Neuronal stem cell (in vitro differentiated cells): ENCODE measurements at regions not wholly inside any gene's neighbourhood (a gene's known extent, or its start where the extent isn't known, plus 50 kb on each side); places are given as distances from the start of the nearest gene placed in this dataset.

Source experiments
- DNase-seq: peaks from one replicate; pipeline ENCODE4 v3.0.0-alpha.2; 2013; ENCODE audit warnings: low spot score
- H2AFZ ChIP-seq: one replicate; pipeline ENCODE4 v1.6.1; 2013; ENCODE audit warnings: mild to moderate bottlenecking, low read length, inconsistent platforms
- H2AK5ac ChIP-seq: 2 replicates; pipeline ENCODE4 v1.6.1; 2013; ENCODE audit warnings: low read depth, mild to moderate bottlenecking, inconsistent platforms, low read length, moderate library complexity, mixed read lengths
- H2BK120ac ChIP-seq: 2 replicates; pipeline ENCODE4 v1.6.1; 2013; ENCODE audit warnings: low read depth, mild to moderate bottlenecking, inconsistent platforms, low read length, moderate library complexity, mixed read lengths
- H2BK12ac ChIP-seq: one replicate; pipeline ENCODE4 v1.6.1; 2013; ENCODE audit warnings: low read length, inconsistent platforms
- H2BK15ac ChIP-seq: 2 replicates; pipeline ENCODE4 v1.6.1; 2013; ENCODE audit warnings: mild to moderate bottlenecking, low read length, inconsistent platforms, mixed read lengths
- H2BK5ac ChIP-seq: one replicate; pipeline ENCODE4 v1.6.1; 2013; ENCODE audit warnings: inconsistent platforms, mild to moderate bottlenecking, low read length, moderate library complexity
- H3K14ac ChIP-seq: one replicate; pipeline ENCODE4 v1.6.1; 2013; ENCODE audit warnings: low read length, inconsistent platforms
- H3K18ac ChIP-seq: 2 replicates; pipeline ENCODE4 v1.6.1; 2013; ENCODE audit warnings: low read length, inconsistent platforms
- H3K23ac ChIP-seq: 2 replicates; pipeline ENCODE4 v1.6.1; 2013; ENCODE audit warnings: low read depth, mild to moderate bottlenecking, mixed read lengths, low read length, inconsistent platforms; ENCODE audit not compliant: poor library complexity
- H3K27ac ChIP-seq: replicated peaks from 3 replicates; pipeline ENCODE4 v1.5.1; 2013; ENCODE audit warnings: low read length, inconsistent platforms
- H3K27me3 ChIP-seq, 3 experiments: 2 replicates each; pipeline ENCODE4 v1.6.1; 2013; ENCODE audit warnings: low read length in 3 of 3, mild to moderate bottlenecking in 2 of 3, inconsistent platforms in 1 of 3, low read depth in 1 of 3, mixed read lengths in 1 of 3, moderate library complexity in 1 of 3; ENCODE audit not compliant: control insufficient read depth in 3 of 3, insufficient read depth in 3 of 3
- H3K36me3 ChIP-seq, 2 donors: replicated peaks in 1 of 2; 2 replicates each; pipeline ENCODE4 v1.6.1; 2013; ENCODE audit warnings: low read length in 2 of 2; ENCODE audit not compliant: control insufficient read depth in 2 of 2, insufficient read depth in 2 of 2
- H3K4ac ChIP-seq: 2 replicates; pipeline ENCODE4 v1.6.1; 2013; ENCODE audit warnings: inconsistent platforms, mild to moderate bottlenecking, low read length, moderate library complexity
- H3K4me1 ChIP-seq, 2 donors: 1 replicate in 1 of 2; 2 replicates in 1 of 2; pipeline ENCODE4 v1.6.1; 2013; ENCODE audit warnings: low read length in 2 of 2, low read depth in 1 of 2; ENCODE audit not compliant: control insufficient read depth in 2 of 2, insufficient read depth in 1 of 2
- H3K4me2 ChIP-seq: one replicate; pipeline ENCODE4 v1.6.1; 2013; ENCODE audit warnings: mild to moderate bottlenecking, low read length, inconsistent platforms; ENCODE audit not compliant: insufficient read depth, poor library complexity, severe bottlenecking
- H3K4me3 ChIP-seq, 2 donors: 2 replicates each; pipeline ENCODE4 v1.5.1; 2013; ENCODE audit warnings: low read length in 2 of 2, mild to moderate bottlenecking in 2 of 2, inconsistent platforms in 1 of 2, moderate library complexity in 1 of 2
- H3K79me1 ChIP-seq: one replicate; pipeline ENCODE4 v1.6.1; 2013; ENCODE audit warnings: low read depth, mild to moderate bottlenecking, inconsistent platforms, low read length, moderate library complexity
- H3K9ac ChIP-seq: one replicate; pipeline ENCODE4 v1.6.1; 2013; ENCODE audit warnings: mild to moderate bottlenecking, low read depth, low read length, inconsistent platforms; ENCODE audit not compliant: poor library complexity
- H3K9me3 ChIP-seq, 2 donors: replicated peaks in 1 of 2; 2 replicates each; pipeline versions ENCODE3 to v1.6.1; 2013; ENCODE audit warnings: low read length in 2 of 2, mild to moderate bottlenecking in 2 of 2, inconsistent platforms in 1 of 2, low read depth in 1 of 2, mixed read lengths in 1 of 2, moderate library complexity in 1 of 2; ENCODE audit not compliant: control insufficient read depth in 2 of 2, insufficient read depth in 1 of 2
- H4K8ac ChIP-seq: one replicate; pipeline ENCODE4 v1.6.1; 2013; ENCODE audit warnings: low read depth, mild to moderate bottlenecking, inconsistent platforms, low read length, moderate library complexity
- H4K91ac ChIP-seq: one replicate; pipeline ENCODE4 v1.6.1; 2013; ENCODE audit warnings: low read length, low read depth, mild to moderate bottlenecking, inconsistent platforms; ENCODE audit not compliant: poor library complexity
- WGBS, 2 donors: extraction: QIAGEN DNeasy Blood & Tissue Kit; methylation state at CpG; one replicate each; pipeline ENCODE4 v1.1.7; 2013; ENCODE audit warnings: missing lambda C conversion rate in 2 of 2, mixed read lengths in 1 of 2; ENCODE audit not compliant: insufficient read length in 2 of 2, insufficient replicate concordance in 1 of 2; ENCODE audit errors: extremely low coverage in 2 of 2; 5-methylcytosine and 5-hydroxymethylcytosine counted together

DNA sequence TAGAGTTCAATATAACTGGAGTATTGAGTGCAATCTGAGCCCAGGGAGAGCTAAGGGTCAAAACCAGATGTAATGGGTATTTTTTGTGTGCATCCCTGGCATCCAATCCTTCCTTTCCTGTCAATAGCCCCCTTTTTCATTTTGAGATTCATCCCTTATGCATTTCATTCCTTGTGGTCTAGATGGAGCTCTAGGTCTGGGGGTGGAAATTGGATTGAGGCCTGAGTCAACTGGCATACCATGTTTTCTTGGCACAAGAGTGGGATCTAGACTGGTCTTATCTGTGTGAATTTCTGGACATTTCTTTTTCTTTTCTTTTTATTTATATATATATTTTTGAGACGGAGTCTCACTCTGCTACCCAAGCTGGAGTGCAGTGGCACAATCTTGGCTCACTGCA, 67.3 kb upstream of the RAB3GAP2 start:
- no peak overlapping the region for H3K18ac ChIP-seq
- H3K14ac ChIP-seq = no peak overlapping the region
- no peak overlapping the region for H4K91ac ChIP-seq
- H3K4ac ChIP-seq = no peak overlapping the region
- H2BK15ac ChIP-seq = no peak overlapping the region
- H3K4me3 ChIP-seq = no peak overlapping the region
- H2BK12ac ChIP-seq = no peak overlapping the region
- no peak for DNase-seq
- H3K4me1 ChIP-seq = peaks cover 0 to 4% of the 10 kb centered on the region in 2 donors
- no peak overlapping the region for H2AFZ ChIP-seq
- H3K9ac ChIP-seq = no peak overlapping the region
- H3K4me2 ChIP-seq = no peak overlapping the region
- no peak overlapping the region for H2BK120ac ChIP-seq
- H2AK5ac ChIP-seq = no peak overlapping the region
- no peaks in the 10 kb centered on the region for H3K27me3 ChIP-seq
- WGBS, 2 donors = no CpG with 5 or more reads among the region's 1 CpG
- no peaks in the 10 kb centered on the region for H3K36me3 ChIP-seq
- H3K79me1 ChIP-seq = no peaks in the 10 kb centered on the region
- H4K8ac ChIP-seq = no peak overlapping the region
- no peak overlapping the region for H3K27ac ChIP-seq
- no peaks in the 10 kb centered on the region for H3K9me3 ChIP-seq
- H3K23ac ChIP-seq = no peak overlapping the region
- no peak overlapping the region for H2BK5ac ChIP-seq

DNA sequence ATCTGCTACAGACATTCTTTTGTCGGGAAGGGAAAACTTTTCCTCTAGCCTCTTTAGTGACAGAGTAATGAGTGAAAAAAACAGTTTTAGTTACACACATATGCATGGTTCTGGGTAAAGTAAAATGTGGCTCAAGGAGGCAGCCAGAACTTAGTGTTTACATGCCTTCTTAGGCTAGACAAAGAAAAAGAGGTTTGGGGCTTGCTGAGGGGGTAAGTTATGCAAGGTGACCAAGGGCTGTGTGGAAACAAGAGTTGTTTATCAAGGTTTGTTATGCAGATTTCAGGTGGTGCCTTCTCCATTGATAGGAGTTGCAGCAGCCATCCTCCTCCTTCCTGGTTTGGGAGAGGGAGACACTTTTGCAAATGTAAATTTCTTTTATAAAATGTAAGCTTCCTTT, 66.5 kb upstream of the RAB3GAP2 start:
- Histone ChIP-seq H3K9me3 (no peaks in the 10 kb centered on the region), H2AK5ac (no peak overlapping the region), H3K4ac (no peak overlapping the region), H3K36me3 (no peaks in the 10 kb centered on the region), H4K91ac (no peak overlapping the region), H3K9ac (no peak overlapping the region), H2BK5ac (no peak overlapping the region), H3K4me2 (no peak overlapping the region), H2AFZ (no peak overlapping the region), H4K8ac (no peak overlapping the region), H2BK15ac (no peak overlapping the region), H3K18ac (no peak overlapping the region), H3K27me3 (no peaks in the 10 kb centered on the region), H3K4me3 (no peak overlapping the region), H3K23ac (no peak overlapping the region), H2BK12ac (no peak overlapping the region), H3K14ac (no peak overlapping the region), H3K79me1 (no peaks in the 10 kb centered on the region), H3K27ac (no peak overlapping the region), H2BK120ac (no peak overlapping the region), H3K4me1 (peaks cover 0 to 4% of the 10 kb centered on the region in 2 donors)
- no CpG with 5 or more reads among the region's 1 CpG for WGBS, 2 donors
- no peak for DNase-seq

DNA sequence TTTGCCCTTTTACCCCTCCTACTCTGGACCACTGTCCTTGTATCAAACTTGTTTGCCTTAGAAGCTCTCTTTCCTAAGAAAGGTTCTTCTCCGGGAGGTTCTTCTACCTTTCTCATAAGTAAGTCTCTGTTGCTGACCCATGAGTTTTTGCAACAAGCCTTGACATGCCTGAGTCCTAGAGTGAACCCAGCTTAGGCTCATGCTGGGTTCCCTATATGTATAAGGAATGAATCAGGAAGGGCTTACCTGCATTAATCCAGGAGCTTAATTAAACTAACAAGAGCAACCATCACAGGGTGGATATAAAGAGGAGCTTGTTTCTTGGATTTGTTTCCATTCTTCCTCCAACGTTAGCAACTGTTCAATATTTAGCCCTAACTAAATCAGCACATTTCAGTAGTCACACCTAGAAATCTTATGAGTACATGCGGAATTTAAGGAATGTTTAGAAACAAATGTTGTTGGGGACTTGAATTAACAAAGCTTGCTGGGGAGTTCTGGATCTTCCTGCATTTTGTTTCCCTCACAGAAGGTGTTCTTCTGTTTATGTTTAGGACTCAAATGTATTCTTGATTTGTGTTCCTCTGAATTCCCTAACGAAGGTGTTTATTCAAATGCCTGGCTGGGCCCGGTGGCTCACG, 64.3 kb upstream of the RAB3GAP2 start:
- Histone ChIP-seq H3K9ac (no peak overlapping the region), H3K4ac (no peak overlapping the region), H3K79me1 (no peaks in the 10 kb centered on the region), H2BK12ac (no peak overlapping the region), H3K4me2 (no peak overlapping the region), H2BK15ac (no peak overlapping the region), H3K27ac (no peak overlapping the region), H3K23ac (no peak overlapping the region), H4K91ac (no peak overlapping the region), H3K4me1 (peaks cover 0 to 4% of the 10 kb centered on the region in 2 donors), H2AK5ac (no peak overlapping the region), H3K14ac (no peak overlapping the region), H3K27me3 (no peaks in the 10 kb centered on the region), H4K8ac (no peak overlapping the region), H3K4me3 (no peak overlapping the region), H3K18ac (no peak overlapping the region), H2BK120ac (no peak overlapping the region), H2BK5ac (no peak overlapping the region), H3K36me3 (no peaks in the 10 kb centered on the region), H2AFZ (no peak overlapping the region), H3K9me3 (no peaks in the 10 kb centered on the region)
- no CpG with 5 or more reads among the region's 6 CpGs for WGBS, 2 donors
- DNase-seq = no peak

DNA sequence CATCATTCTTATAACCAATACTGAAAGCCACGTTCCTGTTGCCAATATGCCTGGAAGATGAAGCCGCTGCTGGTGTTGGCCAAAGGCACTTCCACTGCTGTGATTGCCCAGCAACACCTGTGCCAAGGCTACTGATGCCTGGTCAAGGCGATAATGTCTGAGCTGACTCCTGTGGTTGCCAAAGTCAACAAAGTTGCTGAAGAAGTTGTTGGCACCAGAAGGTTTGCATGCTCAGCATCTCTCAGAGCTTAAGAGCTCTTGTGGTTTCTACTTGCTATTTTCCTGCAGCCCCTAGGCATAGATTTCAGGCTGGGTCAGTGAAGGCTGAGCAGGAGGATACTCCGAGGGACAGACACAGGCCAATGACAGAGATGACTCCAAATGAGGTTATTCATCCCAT, 63.4 kb upstream of the RAB3GAP2 start:
- no CpG with 5 or more reads among the region's 4 CpGs for WGBS, 2 donors
- no peak for DNase-seq
- H2BK5ac ChIP-seq = no peak overlapping the region

More for the DNA sequence above, 63.4 kb upstream of the RAB3GAP2 start:
- H4K91ac ChIP-seq = no peak overlapping the region
- no peak overlapping the region for H2AK5ac ChIP-seq
- peaks cover 0 to 4% of the 10 kb centered on the region in 2 donors for H3K4me1 ChIP-seq
- no peak overlapping the region for H3K27ac ChIP-seq
- no peak overlapping the region for H3K4ac ChIP-seq
- no peak overlapping the region for H3K4me2 ChIP-seq
- H3K27me3 ChIP-seq = no peaks in the 10 kb centered on the region
- H4K8ac ChIP-seq = no peak overlapping the region
- H2BK120ac ChIP-seq = no peak overlapping the region
- no peak overlapping the region for H3K23ac ChIP-seq
- H3K9me3 ChIP-seq = no peaks in the 10 kb centered on the region
- H3K36me3 ChIP-seq = no peaks in the 10 kb centered on the region
- H3K18ac ChIP-seq = no peak overlapping the region
- no peaks in the 10 kb centered on the region for H3K79me1 ChIP-seq
- no peak overlapping the region for H2BK15ac ChIP-seq
- H2AFZ ChIP-seq = no peak overlapping the region
- no peak overlapping the region for H2BK12ac ChIP-seq
- H3K9ac ChIP-seq = no peak overlapping the region
- H3K14ac ChIP-seq = no peak overlapping the region
- H3K4me3 ChIP-seq = no peak overlapping the region
